NCI-H2107 (cell line): ENCODE measurements at regions not wholly inside any gene's neighbourhood (a gene's known extent, or its start where the extent isn't known, plus 50 kb on each side); places are given as distances from the start of the nearest gene placed in this dataset.

Experiments
- DNase-seq: peaks from one replicate; lab custom pipeline; 2025; lab: John Stamatoyannopoulos, UW

DNA sequence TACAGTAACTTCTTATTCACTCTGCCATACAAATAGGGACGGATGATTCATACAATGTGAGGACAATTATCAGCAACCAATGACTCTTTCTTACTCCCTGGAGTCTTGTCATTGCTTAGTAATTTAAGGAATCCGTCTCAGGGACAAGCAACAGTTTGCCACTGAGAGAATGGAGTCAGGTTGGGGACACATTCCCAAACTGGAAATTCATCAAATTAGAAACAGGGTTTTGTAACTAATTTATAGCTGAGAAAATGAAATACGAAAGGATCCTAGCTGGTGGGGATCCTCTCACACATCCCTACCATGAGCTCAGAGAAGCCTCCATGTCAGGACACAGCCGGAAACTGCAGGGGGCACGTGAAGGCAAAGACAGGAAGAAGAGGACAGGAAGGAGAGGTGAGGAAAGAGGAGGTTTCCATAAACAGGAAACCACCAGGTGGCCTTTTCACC is 50.4 kb upstream of the KDR start:
- DNase-seq, result no peak

GRCh38 chr4:55176497-55176896 is 51.1 kb upstream of the KDR start:
- no peak for DNase-seq

- DNase-seq, result no peak
Measured at GRCh38 chr4:55177461-55177860, 52.1 kb upstream of the KDR start.

GRCh38 chr4:55178226-55179005 is 53.0 kb upstream of the KDR start:
- no peak for DNase-seq

DNA sequence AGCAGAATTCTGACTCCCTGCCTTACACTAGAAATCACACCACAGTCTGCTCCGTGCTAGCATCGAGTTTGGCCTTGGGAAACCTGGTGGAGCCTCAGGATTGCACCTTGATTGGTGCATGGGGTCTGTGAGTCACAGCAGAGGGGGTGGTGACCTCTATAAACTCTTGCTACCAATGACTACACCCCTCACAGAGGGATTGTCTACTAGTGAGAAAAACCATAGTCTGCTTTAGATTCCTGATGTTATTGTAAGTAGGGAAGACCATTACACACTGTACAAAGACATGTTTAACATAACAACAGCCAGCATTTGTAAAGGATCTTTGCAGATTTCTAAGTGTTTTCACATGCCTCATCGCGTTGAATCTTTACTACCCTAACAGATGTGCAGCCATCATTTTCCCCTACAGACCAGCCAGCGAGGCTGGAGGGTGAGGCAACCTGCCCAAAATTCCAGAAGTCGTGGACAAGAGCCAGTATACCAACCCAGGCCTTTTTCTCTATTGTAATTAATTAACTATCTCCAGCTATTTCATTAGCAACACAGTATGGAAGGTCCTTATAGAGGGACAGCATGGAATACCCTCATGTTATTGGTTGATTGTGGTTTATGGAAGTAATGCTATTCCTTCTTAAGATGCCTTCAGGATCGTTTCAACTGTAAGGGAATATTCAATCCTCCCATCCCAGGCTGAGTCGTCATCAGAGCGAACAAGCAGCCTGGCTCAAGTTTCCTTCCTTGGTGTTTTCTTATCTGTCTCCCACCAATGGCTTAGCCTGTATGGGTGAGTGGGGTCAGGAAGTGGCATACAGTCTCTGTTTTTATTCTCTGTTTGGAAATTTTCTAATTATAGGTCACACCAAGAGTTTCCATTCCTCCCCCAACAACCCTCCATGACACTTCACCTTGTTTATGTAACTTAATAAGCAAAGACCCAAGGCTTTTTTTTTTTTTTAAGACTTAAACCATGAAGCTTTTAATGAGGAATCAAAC is 55.9 kb upstream of the KDR start:
- DNase-seq, result no peak

- no peak for DNase-seq
Measured at GRCh38 chr4:55183926-55184599, 58.7 kb upstream of the KDR start.

DNA sequence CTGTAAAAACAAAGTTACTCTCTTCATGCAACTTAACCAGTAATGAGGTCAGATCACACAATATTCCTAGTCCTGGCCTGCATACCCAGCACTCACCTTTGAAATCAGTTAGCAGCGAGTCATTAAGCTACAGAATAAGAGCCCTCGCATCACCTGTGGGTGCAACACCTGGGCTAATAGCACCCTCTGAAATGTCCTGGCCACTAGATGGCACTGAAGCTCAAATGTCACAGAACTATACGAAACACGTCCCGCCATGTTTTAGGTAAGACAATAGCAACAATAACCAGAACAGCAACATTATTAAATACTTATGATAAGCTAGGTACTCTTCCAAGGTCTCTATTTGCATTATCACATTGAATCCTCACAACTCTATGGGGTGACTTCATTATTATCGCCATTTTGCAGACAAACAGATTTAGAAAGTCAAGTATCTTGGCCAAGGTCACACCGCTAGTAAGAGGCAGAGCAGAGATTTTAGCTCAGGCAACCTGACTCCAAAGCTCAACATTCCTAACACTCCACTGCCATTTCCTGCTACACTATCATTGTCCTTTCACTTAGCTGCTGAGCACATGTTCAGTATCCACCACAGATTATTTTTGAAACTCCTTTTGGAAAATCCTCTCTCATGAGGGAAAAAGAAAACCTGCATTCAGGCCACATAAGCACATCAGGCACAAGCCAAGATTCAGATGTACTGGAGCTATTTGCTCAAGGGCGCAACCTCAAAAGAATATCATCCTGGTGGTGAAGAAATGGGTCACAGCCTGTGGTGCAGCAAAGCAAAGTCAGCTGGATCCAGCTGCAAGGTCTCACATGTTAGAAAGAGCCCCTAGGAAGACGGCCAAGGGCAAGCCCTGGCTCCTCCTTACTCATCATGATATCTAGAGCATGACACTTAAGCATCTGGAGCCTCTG is 59.5 kb upstream of the KDR start:
- peak; percentile 21 for DNase-seq

- no peak for DNase-seq
Measured at GRCh38 chr4:55186123-55186522, 60.7 kb upstream of the KDR start.

- no peak for DNase-seq
Measured at GRCh38 chr4:55186700-55187099, 61.3 kb upstream of the KDR start.

DNA sequence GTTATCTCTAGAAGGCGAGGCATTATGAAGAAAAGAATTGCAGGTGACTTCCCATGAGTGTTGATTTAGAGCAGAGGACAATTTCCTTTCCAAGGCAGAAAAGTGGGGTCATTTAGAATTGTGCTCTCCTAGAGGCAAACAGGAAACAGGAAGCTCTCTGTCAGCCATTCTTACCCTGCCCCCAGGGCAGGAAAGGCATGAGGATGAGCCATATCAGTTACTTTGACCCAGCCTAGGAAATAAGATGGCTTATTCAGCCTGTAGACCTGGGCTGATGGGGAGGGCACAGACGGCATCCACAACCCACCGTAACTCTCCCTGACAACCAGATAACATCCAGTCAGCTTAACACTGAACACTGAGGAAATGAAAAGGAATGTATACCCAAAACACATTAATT is 88.8 kb upstream of the KDR start:
- DNase-seq, result no peak

GRCh38 chr4:55215087-55215486 is 89.7 kb upstream of the KDR start:
- no peak for DNase-seq

DNA sequence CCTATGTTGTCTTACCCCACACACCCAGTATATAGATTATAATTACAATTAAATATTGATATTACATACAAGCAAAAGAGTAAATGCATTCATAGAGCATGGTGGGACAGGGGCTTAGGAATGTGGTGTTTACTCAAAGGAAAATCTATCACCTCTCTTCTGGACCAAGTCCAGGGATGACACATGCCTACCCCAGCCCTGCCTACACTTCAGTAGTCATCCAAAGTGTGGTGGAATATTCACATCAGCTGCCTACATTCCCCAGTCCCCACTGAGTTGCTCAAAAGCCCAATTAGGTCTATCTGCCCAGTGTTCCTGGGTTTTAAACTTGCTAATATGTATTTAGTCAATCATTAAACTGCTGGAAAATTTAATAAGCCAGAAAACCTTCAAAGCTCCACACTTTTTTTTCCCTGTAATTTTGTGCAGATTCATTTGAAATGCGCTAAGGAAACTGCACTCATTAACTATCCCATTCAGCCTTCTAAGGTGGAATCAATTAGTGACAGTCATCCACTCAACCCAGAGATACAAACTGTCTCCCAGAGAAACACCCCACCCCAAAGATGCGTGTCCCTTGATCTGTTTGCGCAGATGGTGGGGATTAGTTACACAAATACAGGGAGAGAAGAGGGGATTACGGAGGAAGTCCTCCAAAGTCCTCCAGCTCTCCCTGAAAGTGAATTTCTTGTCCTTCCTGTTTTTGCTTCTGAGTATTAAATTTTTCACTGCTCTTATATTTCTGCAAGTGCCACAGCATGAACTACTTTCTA is 91.7 kb upstream of the KDR start:
- no peak for DNase-seq

GRCh38 chr4:55218041-55218440 is 92.6 kb upstream of the KDR start:
- no peak for DNase-seq

GRCh38 chr4:55237839-55238238 is 108.2 kb upstream of the SRD5A3 start:
- DNase-seq, result no peak

- DNase-seq, result no peak
Measured at GRCh38 chr4:55238407-55238806, 107.6 kb upstream of the SRD5A3 start.

- DNase-seq, result no peak
Measured at GRCh38 chr4:55241461-55241860, 104.6 kb upstream of the SRD5A3 start.

DNA sequence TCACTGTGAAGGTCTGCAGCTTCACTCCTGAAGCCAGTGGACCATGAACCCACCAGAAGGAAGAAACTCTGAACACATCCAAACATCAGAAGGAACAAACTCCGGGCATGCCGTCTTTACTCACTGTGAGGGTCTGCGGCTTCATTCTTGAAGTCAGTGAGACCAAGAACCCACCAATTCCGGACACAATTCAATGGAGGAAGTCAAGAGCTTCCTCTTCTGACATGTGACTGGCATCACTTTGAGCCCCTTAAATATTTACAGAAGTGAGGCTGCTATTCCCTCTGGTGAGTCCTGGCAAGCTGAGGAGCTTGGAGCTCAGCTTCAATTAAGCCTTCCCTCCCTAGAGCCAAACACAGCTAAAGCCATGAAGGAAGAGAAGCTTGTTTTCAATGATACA is 103.5 kb upstream of the SRD5A3 start:
- no peak for DNase-seq

DNA sequence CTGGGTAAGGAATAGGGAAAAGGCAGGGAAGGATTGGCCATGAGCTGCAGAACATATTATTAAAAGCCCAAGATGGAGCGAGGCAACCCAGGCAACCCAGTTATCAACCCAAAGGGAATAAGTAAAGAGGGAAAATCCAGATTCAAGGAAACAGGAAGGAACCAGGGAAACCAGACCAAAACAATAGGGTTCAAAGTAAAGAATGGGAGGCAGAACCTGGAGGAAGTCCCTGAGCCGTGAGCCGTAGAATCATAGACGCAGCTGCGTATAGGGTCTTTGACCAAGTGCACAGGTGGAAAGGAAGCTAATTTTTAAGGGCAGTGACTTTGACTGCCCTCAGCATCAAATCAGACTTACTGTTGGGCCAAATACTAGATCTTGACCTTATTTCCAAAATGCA is 98.5 kb upstream of the SRD5A3 start:
- DNase-seq, result no peak

- no peak for DNase-seq
Measured at GRCh38 chr4:55248756-55249155, 97.3 kb upstream of the SRD5A3 start.

GRCh38 chr4:55249476-55249875 is 96.6 kb upstream of the SRD5A3 start:
- DNase-seq, result no peak

DNA sequence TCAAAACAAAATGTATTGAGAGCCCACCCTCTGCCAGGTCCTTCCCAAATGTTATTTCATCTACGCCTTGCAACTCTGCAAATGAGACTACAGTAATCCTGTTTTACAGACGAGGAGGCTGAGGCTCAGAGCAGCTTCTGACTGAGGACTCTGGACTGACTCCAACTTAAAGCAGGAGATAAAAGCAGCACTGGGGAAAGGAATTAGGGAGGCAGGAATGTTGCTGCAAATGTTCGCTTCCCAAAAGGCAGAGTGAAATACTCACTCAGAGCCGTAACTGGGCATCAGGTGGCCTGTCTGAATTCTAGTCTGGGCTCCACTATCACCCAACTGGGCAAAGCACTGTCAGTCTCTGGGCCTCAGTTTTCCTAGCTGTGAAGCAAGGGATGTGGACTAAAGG is 94.7 kb upstream of the SRD5A3 start:
- no peak for DNase-seq
